HL-60 (cell line): ENCODE measurements at regions not wholly inside any gene's neighbourhood (a gene's known extent, or its start where the extent isn't known, plus 50 kb on each side); places are given as distances from the start of the nearest gene placed in this dataset.
"Not testable (repeated sequence)": the region's sequence is repeated elsewhere in the genome, so short reads cannot be mapped to it uniquely, and the experiment has no call there.

Experiments
- DNase-seq, 2 experiments: peaks; one replicate each; pipeline ENCODE4 v3.0.0-alpha.2; 2010 to 2020; ENCODE audit warnings: low read depth in 1 of 2, low spot score in 1 of 2
- H3K27ac ChIP-seq: fragments of 250-450 bp; sonication (Bioruptor Pico); replicated peaks from 2 replicates; pipeline ENCODE4 v1.5.1; 2020; ENCODE audit warnings: mild to moderate bottlenecking, moderate library complexity
- H3K27me3 ChIP-seq: fragments of 250-450 bp; sonication (Bioruptor Pico); 2 replicates; pipeline ENCODE4 v1.5.1; 2021; ENCODE audit warnings: mild to moderate bottlenecking, moderate library complexity; ENCODE audit not compliant: insufficient read depth, poor library complexity, severe bottlenecking
- H3K4me3 ChIP-seq: replicated peaks from 2 replicates; pipeline ENCODE4 v1.5.1; 2011; ENCODE audit warnings: mild to moderate bottlenecking, control low read depth, low read length; ENCODE audit not compliant: insufficient read depth
- GABPA ChIP-seq: IDR thresholded peaks from 2 replicates; pipeline ENCODE4 v1.6.1; 2012; ENCODE audit warnings: low read depth
- POLR2AphosphoS5 ChIP-seq: IDR thresholded peaks from 2 replicates; pipeline ENCODE4 v1.6.1; 2012; ENCODE audit warnings: low read depth
- SPI1 ChIP-seq: IDR thresholded peaks from 2 replicates; pipeline ENCODE4 v1.6.1; 2012; ENCODE audit warnings: low read depth, mild to moderate bottlenecking, borderline replicate concordance
- TF ChIP-seq, protein P1 (sequence below): IDR thresholded peaks from 2 replicates; pipeline ENCODE4 v1.6.1; 2012; ENCODE audit warnings: low read depth; ENCODE audit not compliant: insufficient replicate concordance
- TF ChIP-seq, protein P2 (sequence below): IDR thresholded peaks from one replicate; pipeline ENCODE4 v1.5.1; 2011; ENCODE audit warnings: low read length, control low read depth, inconsistent platforms; ENCODE audit not compliant: insufficient read depth

DNA sequence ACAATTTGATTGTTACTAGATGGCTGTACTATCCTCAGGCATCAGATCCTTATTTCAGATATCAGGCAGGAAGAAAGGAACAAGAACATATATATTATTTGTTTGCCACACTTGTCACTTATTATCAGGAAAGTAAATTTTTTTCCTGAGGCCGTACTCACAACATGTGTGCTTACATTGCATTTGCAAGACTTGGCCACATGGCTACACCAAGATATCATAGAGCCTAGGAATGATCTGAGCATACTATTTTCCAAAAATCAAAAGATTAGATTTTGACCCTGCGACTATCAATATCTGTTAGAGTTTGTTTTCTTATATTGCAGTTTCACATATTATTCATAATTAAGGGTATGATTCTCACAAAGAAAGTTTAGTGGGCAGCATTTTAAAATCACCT, 426.2 kb upstream of the BCHE start:
- H3K27ac ChIP-seq = no peak overlapping the region
- no peak for DNase-seq
- TF ChIP-seq, protein P1, sequence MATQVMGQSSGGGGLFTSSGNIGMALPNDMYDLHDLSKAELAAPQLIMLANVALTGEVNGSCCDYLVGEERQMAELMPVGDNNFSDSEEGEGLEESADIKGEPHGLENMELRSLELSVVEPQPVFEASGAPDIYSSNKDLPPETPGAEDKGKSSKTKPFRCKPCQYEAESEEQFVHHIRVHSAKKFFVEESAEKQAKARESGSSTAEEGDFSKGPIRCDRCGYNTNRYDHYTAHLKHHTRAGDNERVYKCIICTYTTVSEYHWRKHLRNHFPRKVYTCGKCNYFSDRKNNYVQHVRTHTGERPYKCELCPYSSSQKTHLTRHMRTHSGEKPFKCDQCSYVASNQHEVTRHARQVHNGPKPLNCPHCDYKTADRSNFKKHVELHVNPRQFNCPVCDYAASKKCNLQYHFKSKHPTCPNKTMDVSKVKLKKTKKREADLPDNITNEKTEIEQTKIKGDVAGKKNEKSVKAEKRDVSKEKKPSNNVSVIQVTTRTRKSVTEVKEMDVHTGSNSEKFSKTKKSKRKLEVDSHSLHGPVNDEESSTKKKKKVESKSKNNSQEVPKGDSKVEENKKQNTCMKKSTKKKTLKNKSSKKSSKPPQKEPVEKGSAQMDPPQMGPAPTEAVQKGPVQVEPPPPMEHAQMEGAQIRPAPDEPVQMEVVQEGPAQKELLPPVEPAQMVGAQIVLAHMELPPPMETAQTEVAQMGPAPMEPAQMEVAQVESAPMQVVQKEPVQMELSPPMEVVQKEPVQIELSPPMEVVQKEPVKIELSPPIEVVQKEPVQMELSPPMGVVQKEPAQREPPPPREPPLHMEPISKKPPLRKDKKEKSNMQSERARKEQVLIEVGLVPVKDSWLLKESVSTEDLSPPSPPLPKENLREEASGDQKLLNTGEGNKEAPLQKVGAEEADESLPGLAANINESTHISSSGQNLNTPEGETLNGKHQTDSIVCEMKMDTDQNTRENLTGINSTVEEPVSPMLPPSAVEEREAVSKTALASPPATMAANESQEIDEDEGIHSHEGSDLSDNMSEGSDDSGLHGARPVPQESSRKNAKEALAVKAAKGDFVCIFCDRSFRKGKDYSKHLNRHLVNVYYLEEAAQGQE = no peak
- TF ChIP-seq GABPA (no peak), SPI1 (no peak), POLR2AphosphoS5 (no peak)
- TF ChIP-seq, protein P2, sequence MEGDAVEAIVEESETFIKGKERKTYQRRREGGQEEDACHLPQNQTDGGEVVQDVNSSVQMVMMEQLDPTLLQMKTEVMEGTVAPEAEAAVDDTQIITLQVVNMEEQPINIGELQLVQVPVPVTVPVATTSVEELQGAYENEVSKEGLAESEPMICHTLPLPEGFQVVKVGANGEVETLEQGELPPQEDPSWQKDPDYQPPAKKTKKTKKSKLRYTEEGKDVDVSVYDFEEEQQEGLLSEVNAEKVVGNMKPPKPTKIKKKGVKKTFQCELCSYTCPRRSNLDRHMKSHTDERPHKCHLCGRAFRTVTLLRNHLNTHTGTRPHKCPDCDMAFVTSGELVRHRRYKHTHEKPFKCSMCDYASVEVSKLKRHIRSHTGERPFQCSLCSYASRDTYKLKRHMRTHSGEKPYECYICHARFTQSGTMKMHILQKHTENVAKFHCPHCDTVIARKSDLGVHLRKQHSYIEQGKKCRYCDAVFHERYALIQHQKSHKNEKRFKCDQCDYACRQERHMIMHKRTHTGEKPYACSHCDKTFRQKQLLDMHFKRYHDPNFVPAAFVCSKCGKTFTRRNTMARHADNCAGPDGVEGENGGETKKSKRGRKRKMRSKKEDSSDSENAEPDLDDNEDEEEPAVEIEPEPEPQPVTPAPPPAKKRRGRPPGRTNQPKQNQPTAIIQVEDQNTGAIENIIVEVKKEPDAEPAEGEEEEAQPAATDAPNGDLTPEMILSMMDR = no peak
- H3K4me3 ChIP-seq = no peak overlapping the region
- no peaks in the 10 kb centered on the region for H3K27me3 ChIP-seq

DNA sequence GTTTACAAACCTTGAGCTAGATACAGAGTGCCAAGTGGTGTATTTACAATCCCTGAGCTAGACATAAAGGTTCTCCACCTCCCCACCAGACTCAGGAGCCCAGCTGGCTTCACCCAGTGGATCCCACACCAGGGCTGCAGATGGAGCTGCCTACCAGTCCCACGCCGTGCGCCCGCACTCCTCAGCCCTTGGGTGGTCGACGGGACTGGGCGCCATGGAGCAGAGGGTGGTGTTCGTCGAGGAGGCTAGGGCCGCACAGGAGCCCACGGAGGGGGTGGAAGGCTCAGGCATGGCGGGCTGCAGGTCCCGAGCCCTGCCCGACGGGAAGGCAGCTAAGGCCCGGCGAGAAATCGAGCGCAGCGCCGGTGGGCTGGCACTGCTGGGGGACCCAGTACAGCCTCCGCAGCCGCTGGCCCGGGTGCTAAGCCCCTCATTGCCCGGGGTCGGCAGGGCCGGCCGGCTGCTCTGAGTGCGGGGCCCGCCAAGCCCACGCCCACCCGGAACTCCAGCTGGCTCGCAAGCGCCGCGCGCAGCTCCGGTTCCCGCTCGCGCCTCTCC, 421.1 kb upstream of the BCHE start:
- not testable (repeated sequence) for H3K27ac ChIP-seq, DNase-seq, H3K27me3 ChIP-seq, H3K4me3 ChIP-seq

DNA sequence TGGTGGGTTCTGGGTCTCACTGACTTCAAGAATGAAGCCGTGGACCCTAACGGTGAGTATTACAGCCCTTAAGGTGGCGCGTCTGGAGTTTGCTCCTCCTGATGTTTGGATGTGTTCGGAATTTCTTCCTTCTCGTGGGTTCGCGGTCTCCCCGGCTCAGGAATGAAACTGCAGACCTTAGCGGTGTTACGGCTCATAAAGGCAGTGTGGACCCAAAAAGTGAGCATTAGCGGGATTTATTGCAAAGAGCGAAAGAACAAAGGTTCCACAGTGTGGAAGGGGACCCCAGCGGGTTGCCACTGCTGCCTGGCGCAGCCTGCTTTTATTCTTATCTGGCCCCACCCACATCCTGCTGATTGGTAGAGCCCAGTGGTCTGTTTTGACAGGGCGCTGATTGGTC, 420.5 kb upstream of the BCHE start:
- Histone ChIP-seq H3K4me3 (no peak overlapping the region), H3K27me3 (no peaks in the 10 kb centered on the region), H3K27ac (no peak overlapping the region)
- DNase-seq = no peak
- TF ChIP-seq, protein P1 = no peak
- TF ChIP-seq POLR2AphosphoS5 (no peak), GABPA (no peak), SPI1 (no peak)
- TF ChIP-seq, protein P2 = no peak

DNA sequence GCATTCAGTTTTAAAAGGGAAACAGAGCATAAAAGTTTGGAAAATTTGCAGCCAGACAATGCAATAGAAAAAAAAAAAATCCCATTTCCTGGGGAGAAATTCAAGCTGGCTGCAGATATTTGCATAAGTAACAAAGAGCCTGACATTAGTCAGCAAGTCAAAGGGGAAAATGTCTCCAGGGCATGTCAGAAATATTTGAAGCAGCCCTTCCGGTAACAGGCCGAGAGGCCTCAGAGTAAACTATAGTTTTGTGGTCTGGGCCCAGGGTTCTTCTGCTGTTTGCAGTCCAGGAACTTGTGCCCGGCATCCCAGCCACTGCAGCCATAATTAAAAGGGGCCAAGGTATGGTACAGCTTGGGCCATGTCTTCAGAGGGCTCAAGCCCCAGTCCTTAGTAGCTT, 411.6 kb upstream of the BCHE start:
- no peak overlapping the region for H3K4me3 ChIP-seq
- DNase-seq = no peak
- TF ChIP-seq SPI1 (no peak), POLR2AphosphoS5 (no peak), GABPA (no peak)
- TF ChIP-seq, protein P2 = no peak
- TF ChIP-seq, protein P1 = no peak
- no peak overlapping the region for H3K27ac ChIP-seq
- H3K27me3 ChIP-seq = no peaks in the 10 kb centered on the region
